Hematopoietic multipotent progenitor cell treated with erythropoietin and hydrocortisone succinate and interleukin-3 and kit ligand, for 6 days (in vitro differentiated cells): ENCODE measurements at regions not wholly inside any gene's neighbourhood (a gene's known extent, or its start where the extent isn't known, plus 50 kb on each side); places are given as distances from the start of the nearest gene placed in this dataset.
"Not testable (repeated sequence)": the region's sequence is repeated elsewhere in the genome, so short reads cannot be mapped to it uniquely, and the experiment has no call there.

Experiments
- DNase-seq: peaks from one replicate; pipeline ENCODE4 v3.0.0-alpha.2; 2015

- no peak for DNase-seq
These were observed 99.9 kb upstream of the SERBP1 start for GRCh38 chr1:67530071-67530470.

GRCh38 chr1:67532452-67533216 is 102.4 kb upstream of the SERBP1 start:
- peak; percentile 84 for DNase-seq

GRCh38 chr1:67534627-67535065 is 104.4 kb upstream of the SERBP1 start:
- no peak for DNase-seq

GRCh38 chr1:67535474-67535873 is 105.3 kb upstream of the SERBP1 start:
- DNase-seq = peak; percentile 80

- no peak for DNase-seq
These were observed 106.9 kb upstream of the SERBP1 start for GRCh38 chr1:67536957-67537666.

GRCh38 chr1:67537667-67538018 is 107.4 kb upstream of the SERBP1 start:
- no peak for DNase-seq

- no peak for DNase-seq
These were observed 110.0 kb upstream of the SERBP1 start for GRCh38 chr1:67540025-67540732.

GRCh38 chr1:67540733-67541125 is 110.5 kb upstream of the SERBP1 start:
- DNase-seq = no peak

- no peak for DNase-seq
These were observed 112.5 kb upstream of the SERBP1 start for GRCh38 chr1:67542747-67543146.

GRCh38 chr1:67544921-67545320 is 114.7 kb upstream of the SERBP1 start:
- DNase-seq = peak; percentile 23

GRCh38 chr1:67545364-67545763 is 115.2 kb upstream of the SERBP1 start:
- no peak for DNase-seq

GRCh38 chr1:67551375-67551774 is 121.2 kb upstream of the SERBP1 start:
- DNase-seq = no peak

GRCh38 chr1:67552336-67552759 is 122.1 kb upstream of the SERBP1 start:
- no peak for DNase-seq

- not testable (repeated sequence) for DNase-seq
These were observed 124.0 kb upstream of the SERBP1 start for GRCh38 chr1:67554204-67554603.

- no peak for DNase-seq
These were observed 125.5 kb upstream of the SERBP1 start for GRCh38 chr1:67555461-67556296.

- DNase-seq = no peak
These were observed 126.2 kb upstream of the SERBP1 start for GRCh38 chr1:67556297-67556900.

GRCh38 chr1:67557696-67558448 is 127.1 kb upstream of the GADD45A start:
- DNase-seq = peak; percentile 32

GRCh38 chr1:67558449-67559193 is 126.4 kb upstream of the GADD45A start:
- peak; percentile 58 for DNase-seq

GRCh38 chr1:67559222-67559700 is 125.7 kb upstream of the GADD45A start:
- peak; percentile 31 for DNase-seq

- DNase-seq = no peak
These were observed 124.3 kb upstream of the GADD45A start for GRCh38 chr1:67560580-67561255.
